ENCODE measurements at regions not wholly inside any gene's neighbourhood (a gene's known extent, or its start where the extent isn't known, plus 50 kb on each side); places are given as distances from the start of the nearest gene placed in this dataset.

DNA sequence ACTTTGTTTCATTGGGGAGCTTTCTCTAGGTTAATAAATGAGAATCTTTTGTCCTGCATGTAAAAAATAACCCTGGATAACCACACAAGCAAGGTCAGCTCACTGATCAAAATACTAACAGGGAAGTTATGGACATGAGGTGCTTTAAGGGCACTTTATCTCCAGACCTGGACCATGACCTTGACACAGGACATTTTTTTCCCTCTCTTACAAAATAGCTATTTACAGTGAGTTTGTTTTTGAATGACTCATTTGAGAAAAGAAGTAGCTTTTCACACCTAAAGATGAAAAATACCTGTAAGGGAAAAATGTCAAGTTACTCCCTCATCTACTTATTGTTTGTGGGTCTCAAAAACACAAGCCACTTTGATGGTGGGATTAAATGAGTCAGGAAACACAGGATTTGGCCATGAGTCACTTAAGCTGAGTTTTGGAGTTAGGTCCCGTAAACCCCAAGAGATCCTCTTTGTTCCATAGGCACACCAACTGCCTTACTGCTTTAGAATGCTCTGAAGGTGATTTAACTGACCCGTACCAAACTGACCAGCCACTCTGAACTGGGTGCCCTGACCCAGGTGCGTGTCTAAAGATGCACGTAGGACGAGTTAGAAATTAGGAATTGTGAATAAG is 479.3 kb upstream of the NXPH2 start:
- Histone ChIP-seq H3K27me3 (ENCODE audit: control insufficient read depth, insufficient read depth, low read length) (no peaks in the 10 kb centered on the region), H3K9me3 (ENCODE audit: control insufficient read depth, insufficient read depth, low read length) (peaks cover 15% of the 10 kb centered on the region), H3K4me3 (ENCODE audit: low read depth, low read length) (no peak overlapping the region), H3K27ac (ENCODE audit: low read depth, low read length) (no peak overlapping the region)
- ChIA-PET POLR2A (no interaction called here), CTCF (no interaction called here)
- no peak for TF ChIP-seq CTCF (IDR thresholded peaks at IDR 0.05; ENCODE audit: low read depth, low read length)
- DNase-seq (ENCODE audit: low read depth, low spot score): no peak

DNA sequence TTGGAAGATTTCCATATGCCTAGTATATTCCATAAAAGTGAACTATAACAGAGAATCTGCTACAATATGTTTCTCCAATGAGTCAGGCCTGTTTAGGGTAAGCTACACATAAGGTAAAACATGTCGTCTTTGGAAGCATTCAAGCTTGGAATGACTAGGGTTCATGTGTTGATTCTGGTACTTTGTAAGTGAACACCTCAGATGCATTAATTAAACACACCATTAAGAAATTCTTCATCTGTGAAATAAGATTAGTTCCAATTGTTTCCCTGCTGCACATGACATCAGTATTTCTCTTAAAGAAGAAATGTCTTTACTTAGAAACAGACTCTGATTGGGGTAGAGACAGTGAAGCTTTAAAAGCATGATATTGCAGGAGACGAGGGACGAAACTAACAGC is 461.1 kb upstream of the NXPH2 start:
- DNase-seq (ENCODE audit: low read depth, low spot score): no peak
- H3K9me3 ChIP-seq (ENCODE audit: control insufficient read depth, insufficient read depth, low read length): peaks cover under 1% of the 10 kb centered on the region
- ChIA-PET CTCF (no interaction called here), POLR2A (no interaction called here)
- no peak overlapping the region for H3K4me3 ChIP-seq (ENCODE audit: low read depth, low read length)
- H3K27me3 ChIP-seq (ENCODE audit: control insufficient read depth, insufficient read depth, low read length): no peaks in the 10 kb centered on the region
- no peak overlapping the region for H3K27ac ChIP-seq (ENCODE audit: low read depth, low read length)
- TF ChIP-seq CTCF (IDR thresholded peaks at IDR 0.05; ENCODE audit: low read depth, low read length): no peak

- no peak for DNase-seq (ENCODE audit: low read depth, low spot score)
- ChIA-PET CTCF (no interaction called here), POLR2A (no interaction called here)
These were observed 456.8 kb upstream of the NXPH2 start for GRCh38 chr2:139237023-139237422.

DNA sequence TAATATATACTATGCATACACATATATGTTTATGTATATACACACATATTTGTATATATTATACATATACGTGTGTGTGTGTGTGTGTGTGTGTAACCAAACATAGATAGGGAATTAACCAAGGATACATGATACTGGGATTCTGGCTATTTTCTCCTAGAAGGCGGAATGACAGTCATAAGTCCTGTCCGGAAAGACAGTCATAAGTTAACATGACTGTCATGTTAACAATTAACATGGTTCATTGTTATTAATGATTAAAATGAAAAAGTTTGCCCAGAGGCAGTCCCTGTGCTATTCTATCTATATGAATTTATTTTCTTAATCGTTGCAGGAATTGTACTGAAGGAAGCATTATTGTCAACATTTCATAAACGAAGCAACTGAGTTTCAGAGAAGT is 450.7 kb upstream of the NXPH2 start:
- peaks cover 6% of the 10 kb centered on the region; the same call in 1 of the 2 replicates for H3K9me3 ChIP-seq (ENCODE audit: control insufficient read depth, insufficient read depth, low read length)
- DNase-seq (ENCODE audit: low read depth, low spot score): no peak
- POLR2A ChIA-PET: no interaction called here
- H3K4me3 ChIP-seq (ENCODE audit: low read depth, low read length): no peak overlapping the region
- CTCF ChIA-PET: no interaction called here
- TF ChIP-seq CTCF (IDR thresholded peaks at IDR 0.05; ENCODE audit: low read depth, low read length): no peak
- H3K27me3 ChIP-seq (ENCODE audit: control insufficient read depth, insufficient read depth, low read length): no peaks in the 10 kb centered on the region
- H3K27ac ChIP-seq (ENCODE audit: low read depth, low read length): no peak overlapping the region

More at GRCh38 chr2:139237023-139237422, 456.8 kb upstream of the NXPH2 start:
- H3K9me3 ChIP-seq (ENCODE audit: control insufficient read depth, insufficient read depth, low read length): no peaks in the 10 kb centered on the region
- TF ChIP-seq CTCF (IDR thresholded peaks at IDR 0.05; ENCODE audit: low read depth, low read length): no peak
- no peak overlapping the region for H3K27ac ChIP-seq (ENCODE audit: low read depth, low read length)
- no peaks in the 10 kb centered on the region for H3K27me3 ChIP-seq (ENCODE audit: control insufficient read depth, insufficient read depth, low read length)
- H3K4me3 ChIP-seq (ENCODE audit: low read depth, low read length): no peak overlapping the region

GRCh38 chr2:139228276-139228675 is 448.1 kb upstream of the NXPH2 start:
- no peak for DNase-seq (ENCODE audit: low read depth, low spot score)
- ChIA-PET CTCF (no interaction called here), POLR2A (no interaction called here)
- H3K4me3 ChIP-seq (ENCODE audit: low read depth, low read length): no peak overlapping the region
- TF ChIP-seq CTCF (IDR thresholded peaks at IDR 0.05; ENCODE audit: low read depth, low read length): no peak
- H3K27me3 ChIP-seq (ENCODE audit: control insufficient read depth, insufficient read depth, low read length): no peaks in the 10 kb centered on the region
- H3K27ac ChIP-seq (ENCODE audit: low read depth, low read length): no peak overlapping the region
- peaks cover 6% of the 10 kb centered on the region; the same call in 1 of the 2 replicates for H3K9me3 ChIP-seq (ENCODE audit: control insufficient read depth, insufficient read depth, low read length)
